ENCODE measurements at regions not wholly inside any gene's neighbourhood (a gene's known extent, or its start where the extent isn't known, plus 50 kb on each side); places are given as distances from the start of the nearest gene placed in this dataset.

- TF ChIP-seq CTCF (IDR thresholded peaks at IDR 0.05): no peak
- no peak for TF ChIP-seq POLR2A (IDR thresholded peaks at IDR 0.05)
These were observed 366.0 kb downstream of the OMA1 start for GRCh38 chr1:58180537-58180936.
